ENCODE measurements at regions not wholly inside any gene's neighbourhood (a gene's known extent, or its start where the extent isn't known, plus 50 kb on each side); places are given as distances from the start of the nearest gene placed in this dataset.

GRCh38 chr13:76809389-76809788 lies 76.8 kb downstream of the KCTD12 start:
- intact Hi-C loops (cut with DNase I), result no loop called here
- Histone ChIP-seq H3K4me1 (peaks cover 0 to 11% (median 4%) of the 10 kb centered on the region in 4 donors), H3K27me3 (no peaks in the 10 kb centered on the region), H3K27ac (no peak overlapping the region), H3K9me3 (peaks cover 0 to 6% (median 0%) of the 10 kb centered on the region in 4 donors), H3K36me3 (no peaks in the 10 kb centered on the region), H3K4me3 (no peak overlapping the region)
- TF ChIP-seq POLR2A (IDR thresholded peaks at IDR 0.05), result no peak
- WGBS, 2 donors, result 92 to 96% methylated on average over 1 of the region's 1 CpG
- DNase-seq, result no peak

- WGBS, 2 donors, result 73 to 79% methylated on average over 2 of the region's 2 CpGs
These were observed 77.3 kb downstream of the KCTD12 start for GRCh38 chr13:76808927-76809326.

GRCh38 chr13:76804801-76805200 lies 81.4 kb downstream of the KCTD12 start:
- H3K9me3 ChIP-seq, result peaks cover 0 to 4% (median 0%) of the 10 kb centered on the region in 4 donors
- 90 to 92% methylated on average over 4 of the region's 4 CpGs for WGBS, 2 donors
- no peaks in the 10 kb centered on the region for H3K27me3 ChIP-seq
- TF ChIP-seq EP300 (IDR thresholded peaks at IDR 0.05) (no peak), POLR2AphosphoS5 (IDR thresholded peaks at IDR 0.05) (no peak), CTCF (IDR thresholded peaks at IDR 0.05) (no peak), POLR2A (IDR thresholded peaks at IDR 0.05) (no peak)
- H3K27ac ChIP-seq, result no peak overlapping the region
- H3K36me3 ChIP-seq, result no peaks in the 10 kb centered on the region
- no peak overlapping the region for H3K4me3 ChIP-seq
- DNase-seq, result no peak
- intact Hi-C loops (cut with DNase I), result no loop called here
- H3K4me1 ChIP-seq, result no peaks in the 10 kb centered on the region

More at GRCh38 chr13:76808927-76809326, 77.3 kb downstream of the KCTD12 start:
- H3K4me1 ChIP-seq, result peaks cover 0 to 11% (median 4%) of the 10 kb centered on the region in 4 donors
- H3K27me3 ChIP-seq, result no peaks in the 10 kb centered on the region
- H3K27ac ChIP-seq, result no peak overlapping the region
- no peak overlapping the region for H3K4me3 ChIP-seq
- intact Hi-C loops (cut with DNase I), result no loop called here
- TF ChIP-seq POLR2A (IDR thresholded peaks at IDR 0.05) (no peak), EP300 (IDR thresholded peaks at IDR 0.05) (no peak), CTCF (IDR thresholded peaks at IDR 0.05) (no peak), POLR2AphosphoS5 (IDR thresholded peaks at IDR 0.05) (no peak)
- H3K9me3 ChIP-seq, result peaks cover 0 to 6% (median 0%) of the 10 kb centered on the region in 4 donors
- no peak for DNase-seq
- H3K36me3 ChIP-seq, result no peaks in the 10 kb centered on the region

GRCh38 chr13:76803831-76804230 lies 82.4 kb downstream of the KCTD12 start:
- WGBS, 2 donors, result 69 to 71% methylated on average over 1 of the region's 1 CpG
- H3K27ac ChIP-seq, result no peak overlapping the region
- H3K36me3 ChIP-seq, result no peaks in the 10 kb centered on the region
- H3K9me3 ChIP-seq, result peaks cover 0 to 4% (median 0%) of the 10 kb centered on the region in 4 donors
- TF ChIP-seq POLR2A (IDR thresholded peaks at IDR 0.05), result no peak
- TF ChIP-seq POLR2AphosphoS5 (IDR thresholded peaks at IDR 0.05), result no peak
- no peak for TF ChIP-seq EP300 (IDR thresholded peaks at IDR 0.05)
- TF ChIP-seq CTCF (IDR thresholded peaks at IDR 0.05), result no peak
- no peaks in the 10 kb centered on the region for H3K4me1 ChIP-seq
- no peaks in the 10 kb centered on the region for H3K27me3 ChIP-seq
- DNase-seq, result no peak
- intact Hi-C loops (cut with DNase I), result no loop called here
- H3K4me3 ChIP-seq, result no peak overlapping the region

- intact Hi-C loops (cut with DNase I), result no loop called here
- Histone ChIP-seq H3K27me3 (no peaks in the 10 kb centered on the region), H3K4me1 (peaks cover 0 to 7% (median 1%) of the 10 kb centered on the region in 4 donors), H3K27ac (no peak overlapping the region), H3K36me3 (no peaks in the 10 kb centered on the region), H3K9me3 (no peaks in the 10 kb centered on the region), H3K4me3 (no peak overlapping the region)
- no peak for TF ChIP-seq POLR2AphosphoS5 (IDR thresholded peaks at IDR 0.05)
- no peak for TF ChIP-seq CTCF (IDR thresholded peaks at IDR 0.05)
- TF ChIP-seq POLR2A (IDR thresholded peaks at IDR 0.05), result no peak
- TF ChIP-seq EP300 (IDR thresholded peaks at IDR 0.05), result no peak
- 90 to 91% methylated on average over 2 of the region's 2 CpGs for WGBS, 2 donors
- no peak for DNase-seq
These were observed 85.3 kb downstream of the KCTD12 start for GRCh38 chr13:76800943-76801342.

Data from sigmoid colon (tissue), 6 donors.